WI38 (cell line): ENCODE measurements at regions not wholly inside any gene's neighbourhood (a gene's known extent, or its start where the extent isn't known, plus 50 kb on each side); places are given as distances from the start of the nearest gene placed in this dataset.
"Not testable (repeated sequence)": the region's sequence is repeated elsewhere in the genome, so short reads cannot be mapped to it uniquely, and the experiment has no call there.

Source experiments
- H3K4me3 ChIP-seq: 2 replicates; pipeline ENCODE4 v1.5.1; 2011; ENCODE audit warnings: low read depth, mild to moderate bottlenecking, control low read depth, low read length
- CTCF ChIP-seq: IDR thresholded peaks from 2 replicates; pipeline ENCODE4 v1.5.1; 2012; ENCODE audit warnings: low read depth, mild to moderate bottlenecking, control low read depth, low read length

GRCh38 chr11:93032580-93032979 lies 63.1 kb downstream of the MTNR1B start:
- no peak overlapping the region for H3K4me3 ChIP-seq
- TF ChIP-seq CTCF: no peak

- no peak for TF ChIP-seq CTCF
- H3K4me3 ChIP-seq: no peak overlapping the region
These were observed 63.6 kb downstream of the MTNR1B start for GRCh38 chr11:93033093-93033492.

GRCh38 chr11:93034031-93034722 lies 64.7 kb downstream of the MTNR1B start:
- TF ChIP-seq CTCF: no peak
- no peak overlapping the region for H3K4me3 ChIP-seq

GRCh38 chr11:93034723-93035039 lies 65.2 kb downstream of the MTNR1B start:
- H3K4me3 ChIP-seq: no peak overlapping the region
- no peak for TF ChIP-seq CTCF

GRCh38 chr11:93038521-93038920 lies 69.1 kb downstream of the MTNR1B start:
- TF ChIP-seq CTCF: no peak
- H3K4me3 ChIP-seq: no peak overlapping the region

GRCh38 chr11:93039531-93040240 lies 70.2 kb downstream of the MTNR1B start:
- no peak for TF ChIP-seq CTCF
- H3K4me3 ChIP-seq: no peak overlapping the region

GRCh38 chr11:93041682-93042081 lies 72.2 kb downstream of the MTNR1B start:
- no peak overlapping the region for H3K4me3 ChIP-seq
- no peak for TF ChIP-seq CTCF

- not testable (repeated sequence) for H3K4me3 ChIP-seq
These were observed 73.7 kb downstream of the MTNR1B start for GRCh38 chr11:93043186-93043585.
